ENCODE measurements at regions not wholly inside any gene's neighbourhood (a gene's known extent, or its start where the extent isn't known, plus 50 kb on each side); places are given as distances from the start of the nearest gene placed in this dataset.

DNA sequence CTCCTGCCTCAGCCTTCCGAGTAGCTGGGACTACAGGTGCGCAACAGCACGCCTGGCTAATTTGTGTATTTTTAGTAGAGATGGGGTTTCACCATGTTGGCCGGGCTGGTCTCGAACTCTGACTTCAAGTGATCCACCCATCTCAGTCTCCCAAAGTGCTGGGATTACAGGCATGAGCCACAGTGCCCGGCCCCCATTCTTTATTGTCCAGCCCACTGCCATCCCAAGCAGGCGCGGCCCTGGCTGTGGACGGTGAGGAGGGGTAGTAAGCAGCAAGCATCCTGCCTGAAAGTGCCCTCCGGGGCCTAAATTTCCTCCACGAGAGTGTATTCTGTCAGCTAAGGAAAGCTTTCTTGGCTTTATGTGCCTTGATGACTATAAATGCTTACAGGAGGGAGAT is 113.2 kb upstream of the CSF3R start:
- Histone ChIP-seq H3K27ac (ENCODE audit: low read depth, low read length, poor library complexity, severe bottlenecking) (no peak overlapping the region), H3K36me3 (ENCODE audit: insufficient read depth, low read length, poor library complexity, severe bottlenecking) (no peaks in the 10 kb centered on the region), H3K4me1 (ENCODE audit: insufficient read depth, low read length, poor library complexity, severe bottlenecking) (no peaks in the 10 kb centered on the region), H3K27me3 (replicated peaks; ENCODE audit: insufficient read depth, low read depth, low read length, poor library complexity) (peaks cover 79% of the 10 kb centered on the region), H3K4me3 (ENCODE audit: low read depth, low read length, poor library complexity, severe bottlenecking) (no peak overlapping the region), H3K9me3 (ENCODE audit: low read depth, low read length, poor library complexity, severe bottlenecking) (no peaks in the 10 kb centered on the region)
- no peak for TF ChIP-seq EZH2 (IDR thresholded peaks at IDR 0.05; ENCODE audit: borderline replicate concordance, low read depth, low read length, poor library complexity, severe bottlenecking)
- TF ChIP-seq CTCF (conservative IDR thresholded peaks at IDR 0.05; ENCODE audit: low read depth, low read length) = no peak
- POLR2A ChIA-PET (ENCODE audit: low non-redundant PET) = no interaction called here
- no TSS peak for BruUV-seq (replicated peaks)
- intact Hi-C loops (cut with micrococcal nuclease; ENCODE audit: unreplicated experiment) = no loop called here
- no peak for DNase-seq (ENCODE audit: low spot score)
- CTCF ChIA-PET = interaction anchor here (0.7 kb wide), 1 partner anchor 325 kb away, joined by 3 read pairs; no protein-coding TSS in a partner anchor

DNA sequence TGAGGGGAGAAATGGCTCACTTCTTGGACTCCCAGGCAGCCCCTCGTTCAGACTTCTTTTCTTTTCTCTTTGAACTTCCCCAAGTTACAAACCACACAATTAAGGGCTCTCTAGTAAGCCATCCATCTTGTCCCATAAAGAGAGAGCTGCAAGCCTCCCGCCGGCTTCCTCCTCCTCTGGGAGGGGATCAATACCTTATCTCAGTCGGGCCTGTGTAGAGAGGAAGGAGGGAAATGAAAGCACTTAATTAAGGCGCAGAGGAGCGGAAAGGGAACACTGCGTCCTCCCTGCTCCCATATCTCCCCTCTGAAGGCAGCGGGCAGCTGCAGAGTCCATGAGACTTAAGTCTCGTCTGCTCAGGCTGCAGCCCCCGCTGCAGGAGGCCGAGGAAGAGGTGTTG is 112.6 kb upstream of the CSF3R start:
- no peak overlapping the region for H3K27ac ChIP-seq (ENCODE audit: low read depth, low read length, poor library complexity, severe bottlenecking)
- no peak overlapping the region for H3K4me3 ChIP-seq (ENCODE audit: low read depth, low read length, poor library complexity, severe bottlenecking)
- no peaks in the 10 kb centered on the region for H3K9me3 ChIP-seq (ENCODE audit: low read depth, low read length, poor library complexity, severe bottlenecking)
- intact Hi-C loops (cut with micrococcal nuclease; ENCODE audit: unreplicated experiment) = no loop called here
- TF ChIP-seq EZH2 (IDR thresholded peaks at IDR 0.05; ENCODE audit: borderline replicate concordance, low read depth, low read length, poor library complexity, severe bottlenecking) (no peak), CTCF (conservative IDR thresholded peaks at IDR 0.05; ENCODE audit: low read depth, low read length) (no peak)
- no peaks in the 10 kb centered on the region for H3K4me1 ChIP-seq (ENCODE audit: insufficient read depth, low read length, poor library complexity, severe bottlenecking)
- POLR2A ChIA-PET (ENCODE audit: low non-redundant PET) = no interaction called here
- DNase-seq (ENCODE audit: low spot score) = no peak
- H3K36me3 ChIP-seq (ENCODE audit: insufficient read depth, low read length, poor library complexity, severe bottlenecking) = no peaks in the 10 kb centered on the region
- BruUV-seq (replicated peaks) = no TSS peak
- CTCF ChIA-PET = no interaction called here
- peaks cover 79% of the 10 kb centered on the region for H3K27me3 ChIP-seq (replicated peaks; ENCODE audit: insufficient read depth, low read depth, low read length, poor library complexity)

GRCh38 chr1:36594023-36594422 is 111.3 kb upstream of the CSF3R start:
- H3K4me3 ChIP-seq (ENCODE audit: low read depth, low read length, poor library complexity, severe bottlenecking) = no peak overlapping the region
- no peaks in the 10 kb centered on the region for H3K9me3 ChIP-seq (ENCODE audit: low read depth, low read length, poor library complexity, severe bottlenecking)
- no peaks in the 10 kb centered on the region for H3K36me3 ChIP-seq (ENCODE audit: insufficient read depth, low read length, poor library complexity, severe bottlenecking)
- intact Hi-C loops (cut with micrococcal nuclease; ENCODE audit: unreplicated experiment) = no loop called here
- no TSS peak for BruUV-seq (replicated peaks)
- CTCF ChIA-PET = interaction anchor here (0.6 to 0.9 kb wide), 2 partner anchors 10 to 18 kb away, joined by 3 to 4 read pairs; no protein-coding TSS in a partner anchor
- H3K27ac ChIP-seq (ENCODE audit: low read depth, low read length, poor library complexity, severe bottlenecking) = no peak overlapping the region
- DNase-seq (ENCODE audit: low spot score) = no peak
- POLR2A ChIA-PET (ENCODE audit: low non-redundant PET) = no interaction called here
- H3K4me1 ChIP-seq (ENCODE audit: insufficient read depth, low read length, poor library complexity, severe bottlenecking) = no peaks in the 10 kb centered on the region
- TF ChIP-seq EZH2 (IDR thresholded peaks at IDR 0.05; ENCODE audit: borderline replicate concordance, low read depth, low read length, poor library complexity, severe bottlenecking) (no peak), CTCF (conservative IDR thresholded peaks at IDR 0.05; ENCODE audit: low read depth, low read length) (no peak)
- peaks cover 76% of the 10 kb centered on the region for H3K27me3 ChIP-seq (replicated peaks; ENCODE audit: insufficient read depth, low read depth, low read length, poor library complexity)

All from A673 (cell line).